ENCODE measurements at regions not wholly inside any gene's neighbourhood (a gene's known extent, or its start where the extent isn't known, plus 50 kb on each side); places are given as distances from the start of the nearest gene placed in this dataset.

DNA sequence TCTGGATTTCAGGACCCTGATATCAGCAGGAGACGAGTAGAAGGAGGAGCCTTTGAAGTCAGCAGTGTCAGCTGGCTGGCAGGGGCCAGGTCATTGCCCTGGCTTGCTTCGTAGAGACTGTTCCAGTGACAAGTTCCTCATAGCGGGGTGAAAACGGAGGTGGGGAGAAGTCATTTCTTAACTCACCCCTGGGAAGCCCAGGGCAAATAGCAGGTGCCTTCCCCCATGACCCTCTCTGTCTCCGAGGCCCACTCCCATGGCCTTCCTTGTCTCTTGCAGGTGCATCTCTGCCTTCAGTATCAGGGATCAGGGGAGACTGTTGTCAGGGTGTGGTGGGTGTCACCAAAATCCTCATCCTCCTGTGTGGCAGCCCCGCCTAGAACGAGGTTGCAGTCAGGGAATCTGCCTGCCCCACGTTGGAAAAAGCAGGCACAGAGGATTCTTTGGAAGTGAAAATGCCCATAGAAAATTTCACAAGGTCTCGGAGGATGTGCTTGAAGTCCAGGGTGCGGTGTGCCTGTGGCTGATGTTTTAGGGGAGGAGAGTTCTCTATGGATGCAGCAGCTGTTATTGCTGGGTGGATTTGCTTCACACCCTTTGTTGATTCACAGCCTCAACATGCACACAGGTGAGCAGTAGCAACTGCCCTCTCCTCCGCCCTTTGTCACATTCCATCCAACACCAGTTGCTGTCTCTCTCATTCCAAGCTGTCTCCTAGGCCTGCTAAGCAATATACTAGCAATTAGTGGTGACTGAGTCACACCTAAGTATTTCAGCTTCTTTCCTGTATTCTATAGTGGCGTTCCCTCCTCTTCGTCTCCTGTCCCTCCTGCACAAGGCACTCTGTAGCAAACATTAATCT is 142.6 kb upstream of the FHL2 start:
- TF ChIP-seq, protein P1, sequence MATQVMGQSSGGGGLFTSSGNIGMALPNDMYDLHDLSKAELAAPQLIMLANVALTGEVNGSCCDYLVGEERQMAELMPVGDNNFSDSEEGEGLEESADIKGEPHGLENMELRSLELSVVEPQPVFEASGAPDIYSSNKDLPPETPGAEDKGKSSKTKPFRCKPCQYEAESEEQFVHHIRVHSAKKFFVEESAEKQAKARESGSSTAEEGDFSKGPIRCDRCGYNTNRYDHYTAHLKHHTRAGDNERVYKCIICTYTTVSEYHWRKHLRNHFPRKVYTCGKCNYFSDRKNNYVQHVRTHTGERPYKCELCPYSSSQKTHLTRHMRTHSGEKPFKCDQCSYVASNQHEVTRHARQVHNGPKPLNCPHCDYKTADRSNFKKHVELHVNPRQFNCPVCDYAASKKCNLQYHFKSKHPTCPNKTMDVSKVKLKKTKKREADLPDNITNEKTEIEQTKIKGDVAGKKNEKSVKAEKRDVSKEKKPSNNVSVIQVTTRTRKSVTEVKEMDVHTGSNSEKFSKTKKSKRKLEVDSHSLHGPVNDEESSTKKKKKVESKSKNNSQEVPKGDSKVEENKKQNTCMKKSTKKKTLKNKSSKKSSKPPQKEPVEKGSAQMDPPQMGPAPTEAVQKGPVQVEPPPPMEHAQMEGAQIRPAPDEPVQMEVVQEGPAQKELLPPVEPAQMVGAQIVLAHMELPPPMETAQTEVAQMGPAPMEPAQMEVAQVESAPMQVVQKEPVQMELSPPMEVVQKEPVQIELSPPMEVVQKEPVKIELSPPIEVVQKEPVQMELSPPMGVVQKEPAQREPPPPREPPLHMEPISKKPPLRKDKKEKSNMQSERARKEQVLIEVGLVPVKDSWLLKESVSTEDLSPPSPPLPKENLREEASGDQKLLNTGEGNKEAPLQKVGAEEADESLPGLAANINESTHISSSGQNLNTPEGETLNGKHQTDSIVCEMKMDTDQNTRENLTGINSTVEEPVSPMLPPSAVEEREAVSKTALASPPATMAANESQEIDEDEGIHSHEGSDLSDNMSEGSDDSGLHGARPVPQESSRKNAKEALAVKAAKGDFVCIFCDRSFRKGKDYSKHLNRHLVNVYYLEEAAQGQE (IDR thresholded peaks at IDR 0.05; ENCODE audit: borderline replicate concordance) = no peak
- TF ChIP-seq TAF1 (IDR thresholded peaks at IDR 0.05; ENCODE audit: low read depth) = no peak
- TF ChIP-seq RAD21 (conservative IDR thresholded peaks at IDR 0.05) = no peak
- no peak for TF ChIP-seq MXI1 (conservative IDR thresholded peaks at IDR 0.05; ENCODE audit: poor library complexity, severe bottlenecking)
- TF ChIP-seq POLR2AphosphoS5 (IDR thresholded peaks at IDR 0.05) = no peak
- no peak for TF ChIP-seq EZH2 (IDR thresholded peaks at IDR 0.05; ENCODE audit: borderline replicate concordance, insufficient read depth, low read length, poor library complexity, severe bottlenecking)
- TF ChIP-seq, protein P2, sequence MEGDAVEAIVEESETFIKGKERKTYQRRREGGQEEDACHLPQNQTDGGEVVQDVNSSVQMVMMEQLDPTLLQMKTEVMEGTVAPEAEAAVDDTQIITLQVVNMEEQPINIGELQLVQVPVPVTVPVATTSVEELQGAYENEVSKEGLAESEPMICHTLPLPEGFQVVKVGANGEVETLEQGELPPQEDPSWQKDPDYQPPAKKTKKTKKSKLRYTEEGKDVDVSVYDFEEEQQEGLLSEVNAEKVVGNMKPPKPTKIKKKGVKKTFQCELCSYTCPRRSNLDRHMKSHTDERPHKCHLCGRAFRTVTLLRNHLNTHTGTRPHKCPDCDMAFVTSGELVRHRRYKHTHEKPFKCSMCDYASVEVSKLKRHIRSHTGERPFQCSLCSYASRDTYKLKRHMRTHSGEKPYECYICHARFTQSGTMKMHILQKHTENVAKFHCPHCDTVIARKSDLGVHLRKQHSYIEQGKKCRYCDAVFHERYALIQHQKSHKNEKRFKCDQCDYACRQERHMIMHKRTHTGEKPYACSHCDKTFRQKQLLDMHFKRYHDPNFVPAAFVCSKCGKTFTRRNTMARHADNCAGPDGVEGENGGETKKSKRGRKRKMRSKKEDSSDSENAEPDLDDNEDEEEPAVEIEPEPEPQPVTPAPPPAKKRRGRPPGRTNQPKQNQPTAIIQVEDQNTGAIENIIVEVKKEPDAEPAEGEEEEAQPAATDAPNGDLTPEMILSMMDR (IDR thresholded peaks at IDR 0.05; ENCODE audit: poor library complexity, severe bottlenecking) = no peak
- TF ChIP-seq EP300 (conservative IDR thresholded peaks at IDR 0.05; ENCODE audit: poor library complexity, severe bottlenecking) = no peak
- no peak for TF ChIP-seq SMC3 (conservative IDR thresholded peaks at IDR 0.05; ENCODE audit: poor library complexity)
- no peaks in the 10 kb centered on the region for H3K9me2 ChIP-seq (ENCODE audit: insufficient read depth, low read length)
- H3K9me3 ChIP-seq (ENCODE audit: low read length) = no peaks in the 10 kb centered on the region
- no peaks in the 10 kb centered on the region for H4K20me1 ChIP-seq (ENCODE audit: insufficient read depth)
- no peaks in the 10 kb centered on the region for H3K36me3 ChIP-seq (ENCODE audit: insufficient read depth, low read length)
- no peak overlapping the region for H2AFZ ChIP-seq (ENCODE audit: low read depth, low read length)
- H3K4me2 ChIP-seq (ENCODE audit: low read length) = no peak overlapping the region
- no peak overlapping the region for H3K4me3 ChIP-seq (ENCODE audit: low read length)
- H3K27me3 ChIP-seq (ENCODE audit: insufficient read depth, low read depth, low read length) = no peaks in the 10 kb centered on the region
- no peak overlapping the region for H3K9ac ChIP-seq (ENCODE audit: low read length)
- H3F3A ChIP-seq (ENCODE audit: insufficient read depth, low read length, poor library complexity, severe bottlenecking) = no peaks in the 10 kb centered on the region
- no peak overlapping the region for H3K27ac ChIP-seq (ENCODE audit: low read length)
- no peaks in the 10 kb centered on the region for H3K79me2 ChIP-seq (replicated peaks; ENCODE audit: insufficient read depth, low read length)

DNA sequence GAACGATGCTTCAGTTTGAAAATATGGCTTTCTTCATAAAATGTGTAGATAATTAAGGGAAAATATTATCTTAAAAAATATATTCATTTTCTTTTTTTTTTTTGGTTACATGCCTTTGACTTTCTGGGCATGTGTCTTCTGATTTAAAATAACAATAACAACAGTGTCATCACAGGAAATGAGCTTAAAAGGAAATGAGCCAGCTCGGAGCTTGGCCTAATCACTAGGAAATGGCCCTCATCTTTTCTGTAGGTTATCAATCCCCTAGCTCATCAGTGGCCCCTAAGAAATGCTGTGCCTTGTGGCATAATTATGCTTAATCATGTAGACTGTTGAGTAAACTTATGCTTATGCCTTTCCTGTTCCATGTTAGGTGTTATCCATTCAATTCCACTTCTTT is 141.8 kb upstream of the FHL2 start:
- H3K4me3 ChIP-seq (ENCODE audit: low read length) = no peak overlapping the region
- no peak overlapping the region for H2AFZ ChIP-seq (ENCODE audit: low read depth, low read length)
- no peak overlapping the region for H3K27ac ChIP-seq (ENCODE audit: low read length)
- no peak overlapping the region for H3K4me2 ChIP-seq (ENCODE audit: low read length)
- TF ChIP-seq TAF1 (IDR thresholded peaks at IDR 0.05; ENCODE audit: low read depth) = no peak
- TF ChIP-seq SMC3 (conservative IDR thresholded peaks at IDR 0.05; ENCODE audit: poor library complexity) = no peak
- TF ChIP-seq, protein P1 (IDR thresholded peaks at IDR 0.05; ENCODE audit: borderline replicate concordance) = no peak
- TF ChIP-seq RAD21 (conservative IDR thresholded peaks at IDR 0.05) = no peak
- TF ChIP-seq EP300 (conservative IDR thresholded peaks at IDR 0.05; ENCODE audit: poor library complexity, severe bottlenecking) = no peak
- no peak for TF ChIP-seq EZH2 (IDR thresholded peaks at IDR 0.05; ENCODE audit: borderline replicate concordance, insufficient read depth, low read length, poor library complexity, severe bottlenecking)
- no peak for TF ChIP-seq MXI1 (conservative IDR thresholded peaks at IDR 0.05; ENCODE audit: poor library complexity, severe bottlenecking)
- TF ChIP-seq, protein P2 (IDR thresholded peaks at IDR 0.05; ENCODE audit: poor library complexity, severe bottlenecking) = no peak
- TF ChIP-seq POLR2AphosphoS5 (IDR thresholded peaks at IDR 0.05) = no peak
- no peaks in the 10 kb centered on the region for H3K79me2 ChIP-seq (replicated peaks; ENCODE audit: insufficient read depth, low read length)
- H3K36me3 ChIP-seq (ENCODE audit: insufficient read depth, low read length) = no peaks in the 10 kb centered on the region
- no peaks in the 10 kb centered on the region for H3F3A ChIP-seq (ENCODE audit: insufficient read depth, low read length, poor library complexity, severe bottlenecking)
- no peak overlapping the region for H3K9ac ChIP-seq (ENCODE audit: low read length)
- no peaks in the 10 kb centered on the region for H3K27me3 ChIP-seq (ENCODE audit: insufficient read depth, low read depth, low read length)
- no peaks in the 10 kb centered on the region for H4K20me1 ChIP-seq (ENCODE audit: insufficient read depth)
- no peaks in the 10 kb centered on the region for H3K9me2 ChIP-seq (ENCODE audit: insufficient read depth, low read length)
- no peaks in the 10 kb centered on the region for H3K9me3 ChIP-seq (ENCODE audit: low read length)
